GM19324 (cell line): ENCODE measurements at regions not wholly inside any gene's neighbourhood (a gene's known extent, or its start where the extent isn't known, plus 50 kb on each side); places are given as distances from the start of the nearest gene placed in this dataset.

Experiments
- ATAC-seq: cut with Tn5 transposase; IDR thresholded peaks from one replicate; pipeline ENCODE4 v1.9.1; 2021; ENCODE audit warnings: mild to moderate bottlenecking, moderate library complexity; ENCODE audit not compliant: unreplicated experiment, low FRiP score

GRCh38 chr5:12322042-12322441, 417.8 kb upstream of the CTNND2 start:
- ATAC-seq = no peak

- ATAC-seq = no peak
These were observed 416.1 kb upstream of the CTNND2 start for GRCh38 chr5:12320331-12320730.

GRCh38 chr5:12316812-12317211, 412.6 kb upstream of the CTNND2 start:
- no peak for ATAC-seq

GRCh38 chr5:12315461-12315860, 411.2 kb upstream of the CTNND2 start:
- ATAC-seq = no peak

GRCh38 chr5:12313602-12314001, 409.4 kb upstream of the CTNND2 start:
- peak; percentile 46 for ATAC-seq

- ATAC-seq = no peak
These were observed 408.1 kb upstream of the CTNND2 start for GRCh38 chr5:12312343-12312742.

- ATAC-seq = no peak
These were observed 389.9 kb upstream of the CTNND2 start for GRCh38 chr5:12294151-12294550.

- no peak for ATAC-seq
These were observed 388.5 kb upstream of the CTNND2 start for GRCh38 chr5:12292610-12293204.

GRCh38 chr5:12284604-12285003, 380.4 kb upstream of the CTNND2 start:
- ATAC-seq = no peak

- peak; percentile 82 for ATAC-seq
These were observed 373.4 kb upstream of the CTNND2 start for GRCh38 chr5:12277504-12278192.

- no peak for ATAC-seq
These were observed 370.0 kb upstream of the CTNND2 start for GRCh38 chr5:12274236-12274635.

GRCh38 chr5:12272389-12272788, 368.1 kb upstream of the CTNND2 start:
- ATAC-seq = no peak

- ATAC-seq = no peak
These were observed 366.7 kb upstream of the CTNND2 start for GRCh38 chr5:12270914-12271313.

GRCh38 chr5:12269164-12269563, 364.9 kb upstream of the CTNND2 start:
- ATAC-seq = no peak

- no peak for ATAC-seq
These were observed 354.3 kb upstream of the CTNND2 start for GRCh38 chr5:12258549-12258948.

GRCh38 chr5:12250454-12250853, 346.2 kb upstream of the CTNND2 start:
- no peak for ATAC-seq

GRCh38 chr5:12248831-12249230, 344.6 kb upstream of the CTNND2 start:
- ATAC-seq = no peak

GRCh38 chr5:12246036-12246435, 341.8 kb upstream of the CTNND2 start:
- ATAC-seq = no peak

- ATAC-seq = no peak
These were observed 341.2 kb upstream of the CTNND2 start for GRCh38 chr5:12245429-12245828.

- no peak for ATAC-seq
These were observed 339.0 kb upstream of the CTNND2 start for GRCh38 chr5:12242950-12243888.

GRCh38 chr5:12237837-12238575, 333.8 kb upstream of the CTNND2 start:
- no peak for ATAC-seq
